RWPE2 (cell line): ENCODE measurements at regions not wholly inside any gene's neighbourhood (a gene's known extent, or its start where the extent isn't known, plus 50 kb on each side); places are given as distances from the start of the nearest gene placed in this dataset.
"Not testable (repeated sequence)": the region's sequence is repeated elsewhere in the genome, so short reads cannot be mapped to it uniquely, and the experiment has no call there.

Experiments used
- ATAC-seq: fragments of 200-7000 bp; cut with Tn5 transposase; 3 replicates; pipeline ENCODE4 v1.9.1; 2021; ENCODE audit warnings: low read depth
- DNase-seq: peaks from one replicate; pipeline ENCODE4 v3.0.0-alpha.2; 2020; ENCODE audit warnings: low spot score
- H3K27ac ChIP-seq: fragments of 450-650 bp; 2 replicates; pipeline ENCODE4 v1.5.1; 2017; ENCODE audit warnings: mild to moderate bottlenecking; ENCODE audit not compliant: poor library complexity, severe bottlenecking
- H3K27me3 ChIP-seq: fragments of 250-450 bp; sonication (Bioruptor Pico); 2 replicates; pipeline ENCODE4 v1.5.1; 2021; ENCODE audit warnings: mild to moderate bottlenecking, moderate library complexity; ENCODE audit not compliant: insufficient read depth, poor library complexity, severe bottlenecking
- H3K36me3 ChIP-seq: fragments of 250-450 bp; sonication (Bioruptor Pico); 2 replicates; pipeline ENCODE4 v1.5.1; 2020; ENCODE audit warnings: low read depth, mild to moderate bottlenecking, moderate library complexity
- H3K4me1 ChIP-seq: fragments of 250-450 bp; sonication (Bioruptor Pico); 2 replicates; pipeline ENCODE4 v1.5.1; 2021; ENCODE audit warnings: mild to moderate bottlenecking, moderate library complexity; ENCODE audit not compliant: insufficient read depth, poor library complexity, severe bottlenecking
- H3K4me3 ChIP-seq: fragments of 250-450 bp; sonication (Bioruptor Pico); 2 replicates; pipeline ENCODE4 v1.5.1; 2021; ENCODE audit warnings: mild to moderate bottlenecking, moderate library complexity; ENCODE audit not compliant: severe bottlenecking
- H3K9me3 ChIP-seq: fragments of 250-450 bp; sonication (Bioruptor Pico); 2 replicates; pipeline ENCODE4 v1.5.1; 2021; ENCODE audit warnings: mild to moderate bottlenecking, moderate library complexity; ENCODE audit not compliant: severe bottlenecking
- TF ChIP-seq, protein P1 (sequence below): fragments of 450-650 bp; IDR thresholded peaks from one replicate; pipeline ENCODE4 v1.5.1; 2017; ENCODE audit warnings: mild to moderate bottlenecking, moderate library complexity; ENCODE audit not compliant: poor library complexity, severe bottlenecking

- Histone ChIP-seq H3K4me1 (no peaks in the 10 kb centered on the region), H3K4me3 (no peak overlapping the region), H3K36me3 (no peaks in the 10 kb centered on the region), H3K27ac (no peak overlapping the region), H3K27me3 (no peaks in the 10 kb centered on the region), H3K9me3 (no peaks in the 10 kb centered on the region)
- TF ChIP-seq, protein P1, sequence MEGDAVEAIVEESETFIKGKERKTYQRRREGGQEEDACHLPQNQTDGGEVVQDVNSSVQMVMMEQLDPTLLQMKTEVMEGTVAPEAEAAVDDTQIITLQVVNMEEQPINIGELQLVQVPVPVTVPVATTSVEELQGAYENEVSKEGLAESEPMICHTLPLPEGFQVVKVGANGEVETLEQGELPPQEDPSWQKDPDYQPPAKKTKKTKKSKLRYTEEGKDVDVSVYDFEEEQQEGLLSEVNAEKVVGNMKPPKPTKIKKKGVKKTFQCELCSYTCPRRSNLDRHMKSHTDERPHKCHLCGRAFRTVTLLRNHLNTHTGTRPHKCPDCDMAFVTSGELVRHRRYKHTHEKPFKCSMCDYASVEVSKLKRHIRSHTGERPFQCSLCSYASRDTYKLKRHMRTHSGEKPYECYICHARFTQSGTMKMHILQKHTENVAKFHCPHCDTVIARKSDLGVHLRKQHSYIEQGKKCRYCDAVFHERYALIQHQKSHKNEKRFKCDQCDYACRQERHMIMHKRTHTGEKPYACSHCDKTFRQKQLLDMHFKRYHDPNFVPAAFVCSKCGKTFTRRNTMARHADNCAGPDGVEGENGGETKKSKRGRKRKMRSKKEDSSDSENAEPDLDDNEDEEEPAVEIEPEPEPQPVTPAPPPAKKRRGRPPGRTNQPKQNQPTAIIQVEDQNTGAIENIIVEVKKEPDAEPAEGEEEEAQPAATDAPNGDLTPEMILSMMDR, result no peak
- ATAC-seq (no peak), DNase-seq (no peak)
These were observed 120.1 kb downstream of the NUFIP1 start for GRCh38 chr13:44869167-44869566.

DNA sequence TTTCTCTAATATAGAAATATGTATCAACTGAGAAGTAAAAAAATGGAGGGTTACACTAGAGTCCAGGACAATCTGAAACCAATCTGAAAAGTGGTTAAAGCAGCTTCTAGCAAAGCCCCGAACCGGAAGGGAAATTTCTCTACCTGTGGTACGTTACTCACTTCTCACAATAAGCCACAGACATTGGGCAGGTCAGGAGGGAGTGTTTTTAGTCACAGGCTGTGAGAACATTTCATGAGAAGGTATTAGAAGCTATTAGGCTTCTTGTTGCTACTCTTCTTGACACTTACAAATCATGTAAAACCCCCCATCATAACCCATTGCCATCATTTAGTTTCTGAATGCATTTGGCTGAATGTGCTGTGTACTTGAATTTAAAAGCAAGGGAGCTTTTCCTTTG is 120.9 kb downstream of the NUFIP1 start:
- Histone ChIP-seq H3K4me3 (no peak overlapping the region), H3K27ac (no peak overlapping the region), H3K4me1 (no peaks in the 10 kb centered on the region), H3K36me3 (no peaks in the 10 kb centered on the region), H3K27me3 (no peaks in the 10 kb centered on the region), H3K9me3 (no peaks in the 10 kb centered on the region)
- TF ChIP-seq, protein P1, result no peak
- DNase-seq (no peak), ATAC-seq (no peak)

- TF ChIP-seq, protein P1, result no peak
- no peaks in the 10 kb centered on the region for H3K27me3 ChIP-seq
- no peaks in the 10 kb centered on the region for H3K9me3 ChIP-seq
- no peak overlapping the region for H3K27ac ChIP-seq
- DNase-seq (no peak), ATAC-seq (no peak)
- no peaks in the 10 kb centered on the region for H3K36me3 ChIP-seq
- H3K4me1 ChIP-seq, result no peaks in the 10 kb centered on the region
- no peak overlapping the region for H3K4me3 ChIP-seq
These were observed 121.4 kb downstream of the NUFIP1 start for GRCh38 chr13:44867825-44868224.

DNA sequence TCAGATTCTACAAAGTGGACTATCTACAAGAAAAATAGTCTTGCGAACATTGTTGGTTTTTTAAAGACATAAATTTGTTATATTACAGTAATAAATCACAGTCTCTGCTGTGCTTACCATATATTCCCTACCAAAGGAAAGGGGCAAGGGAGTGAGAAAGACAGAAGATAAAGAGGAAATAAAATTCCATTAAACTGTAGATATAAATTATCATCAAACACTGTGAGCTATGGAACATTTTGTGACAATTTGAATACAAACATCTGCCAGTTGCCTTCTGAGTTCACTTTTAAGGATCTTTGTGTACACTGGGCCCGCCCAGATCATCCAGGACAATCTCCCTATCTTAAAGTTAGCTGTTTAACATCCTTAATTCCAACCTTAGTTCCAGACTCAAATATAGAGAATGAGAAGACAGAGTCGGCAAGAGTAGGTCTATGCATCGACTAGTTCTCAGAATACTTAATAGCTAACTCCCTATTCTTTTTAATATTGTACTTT is 122.8 kb downstream of the NUFIP1 start:
- no peak for DNase-seq
- Histone ChIP-seq H3K4me1 (no peaks in the 10 kb centered on the region), H3K9me3 (no peaks in the 10 kb centered on the region), H3K4me3 (no peak overlapping the region), H3K36me3 (no peaks in the 10 kb centered on the region), H3K27me3 (no peaks in the 10 kb centered on the region), H3K27ac (no peak overlapping the region)
- TF ChIP-seq, protein P1, result no peak
- no peak for ATAC-seq

DNA sequence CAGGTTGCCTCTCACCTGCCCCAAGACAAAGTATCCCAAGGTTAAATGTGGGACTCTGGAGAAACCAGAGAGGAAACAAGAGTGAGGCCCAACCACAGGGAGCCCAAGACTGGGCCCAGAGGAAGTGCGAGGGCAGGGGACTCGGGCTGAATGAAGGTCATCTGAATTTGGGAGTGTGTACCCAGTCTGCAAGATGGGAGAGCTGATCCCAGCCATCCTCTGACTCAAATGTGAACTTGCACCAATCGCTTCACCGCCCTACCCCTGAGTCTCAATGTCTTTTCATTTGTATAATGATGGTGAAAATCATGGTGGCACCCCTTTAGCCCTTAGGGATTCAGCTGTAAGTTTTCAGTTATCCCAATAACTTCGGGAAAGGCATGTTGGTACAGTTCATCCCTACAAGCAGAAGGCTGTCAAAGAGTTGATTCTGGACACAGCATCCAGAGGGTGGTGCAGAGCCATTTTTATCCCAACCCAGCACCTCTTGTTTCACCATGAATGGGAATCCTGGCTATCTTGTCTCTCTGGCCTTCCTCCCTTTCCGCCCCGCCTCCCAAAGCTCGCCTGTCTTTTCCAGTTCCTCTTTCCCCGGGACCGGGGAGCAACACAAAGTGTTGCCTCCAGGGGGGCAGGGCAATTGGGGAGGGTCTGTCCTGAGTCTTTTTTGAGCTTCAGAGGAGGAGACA is 123.4 kb downstream of the NUFIP1 start:
- H3K27ac ChIP-seq, result no peak overlapping the region
- TF ChIP-seq, protein P1, result no peak
- no peaks in the 10 kb centered on the region for H3K27me3 ChIP-seq
- no peak for ATAC-seq
- DNase-seq, result no peak
- H3K9me3 ChIP-seq, result no peaks in the 10 kb centered on the region
- no peaks in the 10 kb centered on the region for H3K4me1 ChIP-seq
- H3K36me3 ChIP-seq, result no peaks in the 10 kb centered on the region
- H3K4me3 ChIP-seq, result no peak overlapping the region

DNA sequence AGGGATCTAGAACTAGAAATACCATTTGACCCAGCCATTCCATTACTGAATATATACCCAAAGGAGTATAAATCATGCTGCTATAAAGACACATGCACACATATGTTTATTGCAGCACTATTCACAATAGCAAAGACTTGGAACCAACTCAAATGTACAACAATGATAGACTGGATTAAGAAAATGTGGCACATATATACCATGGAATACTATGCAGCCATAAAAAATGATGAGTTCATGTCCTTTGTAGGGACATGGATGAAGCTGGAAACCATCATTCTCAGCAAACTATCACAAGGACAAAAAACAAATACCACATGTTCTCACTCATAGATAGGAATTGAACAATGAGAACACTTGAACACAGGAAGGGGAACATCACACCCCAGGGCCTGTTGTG is 125.6 kb downstream of the NUFIP1 start:
- H3K27ac ChIP-seq, H3K4me3 ChIP-seq, ATAC-seq, H3K36me3 ChIP-seq, DNase-seq, H3K9me3 ChIP-seq, H3K27me3 ChIP-seq, H3K4me1 ChIP-seq: not testable (repeated sequence)
